Astrocyte of the spinal cord (primary cell): ENCODE measurements at regions not wholly inside any gene's neighbourhood (a gene's known extent, or its start where the extent isn't known, plus 50 kb on each side); places are given as distances from the start of the nearest gene placed in this dataset.
"Not testable (repeated sequence)": the region's sequence is repeated elsewhere in the genome, so short reads cannot be mapped to it uniquely, and the experiment has no call there.

ENCODE experiments used
- DNase-seq: peaks from one replicate; pipeline ENCODE4 v3.0.0; 2011; ENCODE audit warnings: low read depth, low spot score
- H3K4me3 ChIP-seq: 2 replicates; pipeline ENCODE4 v1.5.1; 2011; ENCODE audit warnings: low read depth, mild to moderate bottlenecking, low read length, moderate library complexity
- in situ Hi-C: cut with HindIII; loops from 2 replicates; pipeline ENCODE4 v1.10.0; 2017; ENCODE audit warnings: low sequenced_read_pairs
- TF ChIP-seq, protein P1 (sequence below): IDR thresholded peaks from 2 replicates; pipeline ENCODE4 v1.5.1; 2012; ENCODE audit warnings: low read depth, mild to moderate bottlenecking, low read length, inconsistent platforms

- H3K4me3 ChIP-seq, result no peak overlapping the region
- TF ChIP-seq, protein P1, sequence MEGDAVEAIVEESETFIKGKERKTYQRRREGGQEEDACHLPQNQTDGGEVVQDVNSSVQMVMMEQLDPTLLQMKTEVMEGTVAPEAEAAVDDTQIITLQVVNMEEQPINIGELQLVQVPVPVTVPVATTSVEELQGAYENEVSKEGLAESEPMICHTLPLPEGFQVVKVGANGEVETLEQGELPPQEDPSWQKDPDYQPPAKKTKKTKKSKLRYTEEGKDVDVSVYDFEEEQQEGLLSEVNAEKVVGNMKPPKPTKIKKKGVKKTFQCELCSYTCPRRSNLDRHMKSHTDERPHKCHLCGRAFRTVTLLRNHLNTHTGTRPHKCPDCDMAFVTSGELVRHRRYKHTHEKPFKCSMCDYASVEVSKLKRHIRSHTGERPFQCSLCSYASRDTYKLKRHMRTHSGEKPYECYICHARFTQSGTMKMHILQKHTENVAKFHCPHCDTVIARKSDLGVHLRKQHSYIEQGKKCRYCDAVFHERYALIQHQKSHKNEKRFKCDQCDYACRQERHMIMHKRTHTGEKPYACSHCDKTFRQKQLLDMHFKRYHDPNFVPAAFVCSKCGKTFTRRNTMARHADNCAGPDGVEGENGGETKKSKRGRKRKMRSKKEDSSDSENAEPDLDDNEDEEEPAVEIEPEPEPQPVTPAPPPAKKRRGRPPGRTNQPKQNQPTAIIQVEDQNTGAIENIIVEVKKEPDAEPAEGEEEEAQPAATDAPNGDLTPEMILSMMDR, result no peak
- no peak for DNase-seq
- in situ Hi-C loops, result no loop called here
Observed at GRCh38 chr3:164023480-164023879, 1054.8 kb downstream of the SI start.

DNA sequence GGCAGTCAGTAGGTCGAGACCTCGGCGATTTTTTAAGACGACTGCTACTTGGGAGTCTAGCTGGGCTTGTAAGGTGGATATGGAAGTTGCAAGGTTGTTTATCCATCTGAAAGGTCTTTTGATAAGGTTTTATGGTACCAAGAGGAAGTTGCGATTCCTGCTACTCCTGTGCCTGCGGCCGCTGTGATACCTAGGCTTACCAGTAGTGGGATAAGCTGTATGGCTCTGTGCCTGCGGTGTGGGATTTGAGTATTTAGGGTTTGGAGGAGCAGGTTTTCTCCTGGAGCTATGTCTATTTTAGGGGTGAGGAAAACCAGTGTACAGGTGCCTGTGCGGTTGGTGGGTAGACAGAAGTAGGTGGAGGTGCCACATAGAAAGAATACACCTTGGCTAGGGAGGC, 1059.8 kb downstream of the SI start:
- H3K4me3 ChIP-seq, result no peak overlapping the region
- TF ChIP-seq, protein P1, result no peak
- no peak for DNase-seq
- in situ Hi-C loops, result no loop called here

- H3K4me3 ChIP-seq, result no peak overlapping the region
- TF ChIP-seq, protein P1, result no peak
- DNase-seq, result no peak
- in situ Hi-C loops, result no loop called here
Observed at GRCh38 chr3:164007765-164008164, 1070.5 kb downstream of the SI start.

GRCh38 chr3:164004205-164004604, 1074.1 kb downstream of the SI start:
- no peak overlapping the region for H3K4me3 ChIP-seq
- in situ Hi-C loops, result no loop called here
- TF ChIP-seq, protein P1, result no peak
- DNase-seq, result no peak

GRCh38 chr3:164003016-164003415, 1075.3 kb downstream of the SI start:
- H3K4me3 ChIP-seq, DNase-seq, in situ Hi-C loops: not testable (repeated sequence)

DNA sequence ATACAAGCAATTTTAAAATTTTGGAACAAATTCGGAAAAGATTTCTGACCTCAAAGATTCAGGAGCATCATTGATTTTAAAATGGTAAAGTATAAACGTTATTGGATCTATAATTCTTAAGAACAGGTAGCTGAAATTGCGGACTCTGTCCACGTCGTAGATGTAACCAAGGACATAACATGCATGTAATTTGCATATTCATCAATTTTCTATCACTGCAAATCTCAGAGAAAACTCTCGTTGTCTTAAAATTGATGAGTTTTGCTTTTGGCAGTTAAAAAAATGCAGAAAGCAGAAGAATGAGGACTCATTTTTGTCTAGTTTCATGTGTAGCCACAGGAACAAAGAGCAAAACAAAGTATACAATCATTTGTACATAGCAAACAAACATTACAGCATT, 1094.4 kb downstream of the SI start:
- TF ChIP-seq, protein P1, result no peak
- in situ Hi-C loops, result no loop called here

GRCh38 chr3:163971861-163972260, 1106.4 kb downstream of the SI start:
- TF ChIP-seq, protein P1, result no peak
- in situ Hi-C loops, result no loop called here
- no peak for DNase-seq
- no peak overlapping the region for H3K4me3 ChIP-seq

More for the DNA sequence above, 1094.4 kb downstream of the SI start:
- DNase-seq, result no peak
- no peak overlapping the region for H3K4me3 ChIP-seq
